H54 (cell line): ENCODE measurements at regions not wholly inside any gene's neighbourhood (a gene's known extent, or its start where the extent isn't known, plus 50 kb on each side); places are given as distances from the start of the nearest gene placed in this dataset.

Experiments used
- DNase-seq: peaks from one replicate; pipeline ENCODE4 v3.0.0; 2011; ENCODE audit warnings: low spot score, mixed read lengths; ENCODE audit not compliant: insufficient read length
- FAIRE-seq: peaks from 3 replicates; lab custom pipeline; 2011; peaks lifted over from hg19 to GRCh38; lab: Jason Lieb, UNC
- POLR2A ChIP-seq: IDR thresholded peaks from 2 replicates; pipeline ENCODE4 v1.6.1; 2011; ENCODE audit warnings: low read depth, mild to moderate bottlenecking, low read length

DNA sequence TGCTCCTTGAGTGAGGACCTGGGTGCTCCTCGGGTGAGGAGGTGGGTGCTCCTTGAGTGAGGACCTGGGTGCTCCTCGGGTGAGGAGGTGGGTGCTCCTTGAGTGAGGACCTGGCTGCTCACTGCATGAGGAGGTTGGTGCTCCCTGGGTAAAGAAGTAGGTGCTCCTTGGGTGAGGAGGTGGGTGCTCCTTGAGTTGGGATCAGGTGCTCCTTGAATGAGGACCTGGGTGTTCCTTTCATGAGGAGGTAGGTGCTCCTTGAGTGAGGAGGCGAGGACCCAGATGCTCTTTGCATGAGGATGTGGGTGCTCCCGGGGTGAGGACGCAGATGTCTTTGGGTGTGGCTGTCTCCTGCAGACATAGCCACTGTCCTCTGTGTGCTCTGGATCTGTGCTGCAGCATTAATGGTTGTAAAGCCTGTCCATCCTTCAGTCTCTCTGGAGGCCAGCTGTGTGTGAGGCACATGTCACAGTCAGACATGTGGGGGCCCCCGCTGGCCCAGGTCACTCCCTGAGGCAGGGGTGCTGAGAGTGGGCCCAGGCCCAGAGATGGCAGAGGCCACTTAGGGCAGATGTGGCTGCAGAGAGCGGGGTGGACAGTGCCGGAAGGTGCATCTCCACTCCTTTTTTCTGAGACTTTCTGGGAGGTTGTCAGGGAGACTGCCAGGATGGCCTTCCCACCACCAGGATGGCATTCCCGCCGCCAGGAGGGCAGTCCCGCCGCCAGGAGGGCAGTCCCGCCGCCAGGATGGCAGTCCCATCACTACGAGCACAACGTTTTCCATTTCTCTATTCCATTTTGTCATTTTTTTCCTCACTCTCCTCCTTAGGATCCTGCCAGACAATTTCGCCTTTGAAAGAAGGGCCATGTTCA, 101.8 kb downstream of the HMX1 start:
- FAIRE-seq: no peak
- TF ChIP-seq POLR2A: no peak

DNA sequence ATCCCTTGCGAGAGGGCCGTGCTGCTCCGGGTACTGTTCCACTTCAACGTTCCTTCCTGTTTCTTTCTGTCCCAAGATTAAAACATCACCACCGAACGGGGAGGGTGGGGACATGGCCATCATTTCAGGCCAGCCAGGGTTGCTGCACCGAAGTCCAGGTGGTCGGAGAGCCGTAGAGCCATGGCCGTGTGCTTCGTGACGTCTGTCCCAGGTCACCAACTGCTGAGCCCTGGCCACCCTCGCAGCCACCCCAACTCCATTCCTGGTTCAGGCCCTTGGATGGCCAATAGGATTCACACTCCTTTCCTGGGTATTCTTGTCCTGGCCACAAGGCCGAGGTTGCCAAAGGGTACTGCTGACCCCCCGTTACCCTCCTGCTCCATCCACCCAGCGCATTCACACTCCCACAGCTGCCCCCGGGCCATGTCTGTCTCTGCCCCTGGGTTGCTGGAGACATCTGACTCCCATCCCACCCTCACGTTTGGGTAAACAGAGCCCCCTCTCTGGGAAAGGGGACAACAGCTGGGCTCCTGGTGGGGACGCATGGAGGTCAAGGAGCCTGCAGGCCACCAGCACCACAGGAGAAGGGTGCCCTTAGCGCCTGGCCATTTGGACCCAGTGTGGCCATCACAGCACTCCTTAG, 103.2 kb downstream of the HMX1 start:
- TF ChIP-seq POLR2A: no peak
- FAIRE-seq: no peak

More for the DNA sequence above, 101.8 kb downstream of the HMX1 start:
- no peak for DNase-seq

DNA sequence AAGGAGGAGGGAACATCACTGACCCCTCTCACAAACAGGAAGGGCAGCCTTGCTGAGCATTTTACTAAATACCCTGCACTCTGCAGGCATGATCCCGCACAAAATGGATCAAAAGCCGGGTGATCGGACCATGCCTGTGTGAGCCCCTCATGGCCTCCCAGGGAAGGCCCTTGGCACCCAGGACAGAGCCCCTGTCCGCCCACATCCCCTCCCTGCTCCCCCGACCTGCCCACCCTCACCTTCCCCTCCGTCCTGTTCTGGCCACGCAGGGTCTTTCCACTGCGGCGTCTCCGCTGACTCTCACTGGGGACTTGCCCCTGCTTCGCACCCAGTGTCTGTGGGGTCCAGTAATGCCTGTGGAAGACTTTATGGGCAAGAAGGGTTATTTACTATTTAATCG, 105.0 kb downstream of the HMX1 start:
- DNase-seq: no peak
- no peak for FAIRE-seq

More for the DNA sequence above, 103.2 kb downstream of the HMX1 start:
- DNase-seq: no peak

DNA sequence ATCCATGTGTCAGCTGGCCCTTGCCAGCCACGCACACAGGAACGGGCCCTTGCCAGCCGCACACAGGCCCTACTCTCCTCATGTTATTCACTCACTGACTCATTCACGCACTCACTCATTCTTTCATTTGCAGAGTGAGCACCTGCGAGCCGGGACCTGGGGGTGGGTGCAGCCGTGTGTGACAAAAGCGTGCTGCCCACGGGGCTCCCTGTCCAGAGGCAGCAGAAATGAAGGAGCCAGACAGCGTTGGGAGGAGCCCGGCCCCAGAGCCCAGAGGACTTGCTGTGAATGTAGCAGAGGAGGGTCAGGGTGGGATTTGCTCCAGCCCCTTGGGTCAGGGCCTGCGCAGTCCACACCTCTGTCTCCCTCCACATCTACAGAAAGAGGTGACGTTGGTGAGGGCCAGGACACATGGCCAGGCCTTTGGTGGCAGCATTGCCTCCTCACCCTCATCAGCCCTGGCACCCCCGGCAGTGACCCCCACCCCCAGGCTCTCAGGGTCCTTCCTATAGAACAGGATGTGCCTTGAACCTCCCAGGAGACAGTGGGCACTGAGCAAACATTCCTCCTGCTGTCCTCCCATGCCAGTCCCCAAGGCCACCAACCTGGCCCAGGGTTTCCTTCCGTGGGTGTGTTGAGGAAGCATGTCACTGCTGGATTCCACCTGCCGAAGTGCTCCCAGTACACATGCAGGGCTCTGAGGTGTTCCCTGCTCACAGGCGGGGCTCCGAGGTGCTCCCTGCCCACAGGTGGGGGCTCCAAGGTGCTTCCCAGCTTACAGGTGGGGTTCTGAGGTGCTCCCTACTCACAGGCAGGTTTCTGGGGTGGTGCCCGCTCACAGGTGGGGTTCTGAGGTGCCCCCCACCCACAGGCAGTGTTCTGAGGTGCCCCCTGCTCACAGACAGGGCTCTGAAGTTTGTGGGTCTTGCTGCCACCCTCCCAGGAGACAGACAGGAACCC, 105.7 kb downstream of the HMX1 start:
- FAIRE-seq (no peak), DNase-seq (no peak)
- no peak for TF ChIP-seq POLR2A

More for the DNA sequence above, 105.0 kb downstream of the HMX1 start:
- TF ChIP-seq POLR2A: no peak

DNA sequence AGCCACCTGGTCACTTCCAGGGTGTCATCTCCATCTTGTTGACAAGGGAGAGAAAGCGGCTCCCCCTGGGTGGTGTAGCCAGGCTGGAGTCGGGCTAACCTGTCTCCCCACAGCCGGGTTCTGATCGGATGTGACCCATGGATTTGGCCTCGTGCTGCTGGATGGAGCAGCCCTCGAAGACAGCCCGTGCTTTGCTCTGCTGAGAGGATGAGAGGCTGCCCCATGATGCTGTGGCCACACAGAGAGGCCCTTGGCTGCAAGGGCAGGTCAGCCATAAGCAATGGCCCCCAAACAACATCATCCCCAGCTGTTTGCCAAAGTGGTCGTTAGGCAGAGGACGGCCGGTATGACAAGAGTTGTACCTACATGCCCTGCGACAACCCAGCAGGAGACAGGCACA, 106.6 kb downstream of the HMX1 start:
- DNase-seq (no peak), FAIRE-seq (no peak)
- no peak for TF ChIP-seq POLR2A

DNA sequence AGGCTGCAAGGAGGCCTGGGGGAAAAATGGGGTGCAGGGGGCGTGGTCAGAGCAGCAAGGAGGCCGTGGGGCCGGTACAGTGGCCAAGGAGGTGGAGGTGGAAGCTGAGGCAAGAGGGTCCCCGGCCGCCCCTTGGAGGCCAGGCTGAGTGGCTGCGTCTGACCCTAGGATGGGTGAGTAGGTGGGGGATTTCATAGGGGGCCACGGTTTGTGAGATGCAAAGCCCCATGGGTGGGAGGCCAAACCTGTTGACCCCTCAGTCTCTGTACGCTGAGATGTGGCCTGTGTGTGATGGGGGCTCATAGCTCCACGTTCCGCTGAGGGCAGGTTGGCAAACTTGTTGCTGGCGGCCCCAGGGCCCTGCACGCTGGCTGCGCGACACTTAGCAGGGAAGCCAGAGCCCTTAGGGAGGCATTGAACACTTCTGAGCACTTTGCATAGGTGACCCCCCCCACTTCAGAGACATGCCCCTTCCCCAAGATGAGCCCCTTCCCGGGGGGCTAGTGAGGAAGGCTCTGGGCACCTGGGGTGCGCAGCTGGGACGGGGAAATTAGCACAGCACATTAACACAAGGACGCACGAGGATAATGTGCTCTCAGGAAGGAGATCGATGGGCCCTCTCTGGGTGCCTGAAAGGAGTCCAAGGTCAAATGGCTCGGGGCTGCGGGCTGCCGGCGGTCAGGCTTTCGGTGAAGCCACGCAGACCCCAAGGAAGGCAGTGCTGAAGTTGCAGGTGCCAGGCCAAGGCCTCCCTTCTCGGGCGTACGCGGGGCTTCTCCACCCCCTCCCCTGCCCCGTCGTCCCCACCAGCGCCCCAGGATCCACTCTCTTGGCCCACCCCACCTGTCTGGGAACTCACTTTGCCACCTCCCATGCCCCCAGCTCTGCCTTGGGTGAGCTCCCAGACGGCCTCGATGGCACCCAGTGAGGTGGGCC, 107.4 kb downstream of the HMX1 start:
- no peak for TF ChIP-seq POLR2A
- no peak for DNase-seq
- FAIRE-seq: no peak

DNA sequence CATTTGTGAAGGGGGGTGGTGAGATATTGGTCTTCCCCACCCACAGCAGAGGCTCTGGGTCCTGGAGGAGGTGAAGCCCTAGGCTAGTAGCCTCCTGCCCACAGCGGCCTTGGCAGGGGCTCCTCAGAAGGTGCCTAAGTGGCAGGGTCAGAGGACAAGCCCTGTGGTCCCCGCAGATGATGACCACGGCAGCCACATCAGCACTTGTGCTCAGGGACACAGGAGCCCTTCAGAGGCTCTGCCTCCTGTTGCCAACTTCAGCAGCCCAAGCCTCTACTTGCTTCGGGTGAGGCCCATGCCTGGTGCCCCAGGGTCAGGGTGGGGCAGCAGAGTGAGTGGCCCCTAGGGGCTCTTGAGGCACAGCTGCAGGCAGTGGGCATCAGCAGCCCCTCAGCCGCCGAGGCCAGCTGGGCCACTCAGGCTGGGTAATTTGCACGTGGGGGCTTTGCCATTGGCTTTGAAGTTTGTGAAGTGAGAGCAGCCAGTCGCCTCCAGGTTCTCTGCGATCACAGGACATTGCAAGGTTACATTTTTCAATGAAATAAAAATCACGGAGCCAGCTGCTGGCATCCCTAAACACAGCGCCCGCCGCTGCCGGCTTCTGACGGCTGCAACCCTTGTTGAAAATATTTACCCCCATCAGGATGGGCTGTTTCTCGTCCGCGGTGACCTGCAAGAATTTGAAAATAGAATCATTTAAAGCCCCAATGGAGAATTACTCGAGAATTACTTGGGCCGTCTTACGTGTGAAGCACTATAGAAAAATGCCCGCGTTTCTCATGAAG, 108.5 kb downstream of the HMX1 start:
- no peak for DNase-seq
- no peak for FAIRE-seq
- no peak for TF ChIP-seq POLR2A

DNA sequence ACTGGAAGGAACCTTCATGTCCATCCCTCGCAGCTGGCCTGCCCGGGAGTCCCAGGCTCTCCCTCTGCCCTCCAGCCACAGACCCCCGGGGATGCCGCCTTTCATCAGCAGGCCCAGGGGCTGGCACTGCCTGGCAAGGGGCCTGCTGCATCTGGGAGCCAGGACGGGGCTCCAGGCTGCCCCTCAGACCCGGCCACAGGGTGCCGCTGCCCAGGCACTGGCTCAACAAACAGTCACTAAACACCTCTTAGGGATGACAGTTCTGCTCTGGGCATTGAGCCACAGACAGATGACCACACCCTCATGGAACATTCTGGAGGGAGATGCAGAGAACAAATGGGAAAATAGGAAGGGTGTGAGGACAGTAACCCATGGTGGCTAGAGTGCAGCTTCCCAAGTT, 109.3 kb downstream of the HMX1 start:
- FAIRE-seq: no peak
- no peak for DNase-seq
- no peak for TF ChIP-seq POLR2A

DNA sequence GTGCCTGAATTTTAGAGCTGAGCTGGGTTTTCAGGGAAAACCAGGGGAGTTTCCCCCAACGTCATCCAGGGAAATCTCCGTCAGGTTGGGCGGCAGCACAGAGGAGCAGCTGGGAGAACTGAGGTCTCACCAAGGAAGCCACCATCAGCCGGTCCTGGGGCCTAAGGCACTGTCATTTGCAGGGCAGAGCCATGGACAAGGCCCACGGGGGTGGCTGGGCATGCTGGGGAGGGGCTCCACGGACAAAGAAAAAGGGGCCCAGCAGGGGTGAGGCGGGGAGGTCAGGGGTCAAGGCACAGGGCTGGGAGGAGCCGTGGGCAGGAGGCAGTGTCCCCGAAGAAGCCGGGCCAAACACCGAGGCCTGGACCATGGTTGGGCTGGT, 109.8 kb downstream of the HMX1 start:
- DNase-seq (no peak), FAIRE-seq (no peak)
- TF ChIP-seq POLR2A: no peak

DNA sequence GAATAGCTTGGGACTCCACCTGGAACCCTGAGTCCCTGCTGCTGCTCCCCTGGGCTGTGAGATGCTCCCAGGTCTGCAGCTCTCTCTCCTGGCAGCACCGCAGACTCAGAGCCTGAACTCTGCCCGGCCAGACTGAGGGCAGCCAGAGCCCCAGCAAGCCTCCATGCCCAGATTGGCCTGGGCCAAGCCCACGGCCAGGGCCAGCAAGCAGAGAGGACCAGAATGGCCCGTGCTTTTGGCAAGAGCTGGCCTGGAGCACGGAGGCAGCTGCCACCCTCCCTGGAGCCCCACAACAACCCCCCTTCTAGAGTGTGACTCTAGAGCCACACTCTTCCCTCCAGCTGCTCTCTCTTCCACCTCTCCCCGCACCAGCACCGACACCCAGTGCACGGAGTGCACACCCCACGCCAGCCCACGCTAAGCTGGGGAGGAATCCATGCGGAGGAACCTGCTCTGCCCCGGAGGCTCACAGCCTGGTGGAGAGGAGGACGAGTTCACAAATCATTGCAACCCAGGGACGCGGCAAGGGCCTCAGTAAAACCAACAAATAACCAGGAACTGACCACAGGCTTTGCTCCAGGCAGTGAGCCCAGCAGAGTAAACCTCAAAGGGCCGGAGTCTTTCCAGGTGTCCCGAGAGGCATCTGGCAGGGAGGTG, 110.3 kb downstream of the HMX1 start:
- FAIRE-seq: no peak
- no peak for TF ChIP-seq POLR2A
- no peak for DNase-seq

DNA sequence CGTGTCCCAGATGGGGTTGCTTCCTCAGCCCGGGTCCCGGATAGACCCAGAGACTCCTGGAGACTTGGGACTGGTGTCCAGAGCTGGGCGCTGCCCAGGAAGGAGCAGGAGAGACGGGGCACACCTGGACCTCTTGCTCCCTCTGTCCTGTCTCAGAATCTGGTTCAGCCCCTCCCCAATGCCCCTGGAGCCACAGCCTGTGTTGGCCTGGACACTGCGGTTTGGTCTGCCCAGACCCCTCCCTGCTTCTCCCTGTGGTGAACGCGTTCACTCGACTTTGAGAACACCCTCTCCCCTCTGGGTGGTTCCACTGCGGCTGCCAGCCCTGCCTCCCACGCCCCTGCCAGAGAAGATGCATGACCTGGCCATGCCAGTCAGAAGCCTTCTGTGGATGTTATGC, 111.1 kb downstream of the HMX1 start:
- DNase-seq: no peak
- FAIRE-seq: no peak
- TF ChIP-seq POLR2A: no peak
